Keratinocyte (primary cell): ENCODE measurements at regions not wholly inside any gene's neighbourhood (a gene's known extent, or its start where the extent isn't known, plus 50 kb on each side); places are given as distances from the start of the nearest gene placed in this dataset.

Experiments used
- DNase-seq: peaks from one replicate; pipeline ENCODE4 v3.0.0-alpha.2; 2011; ENCODE audit warnings: low read depth, missing footprints, low spot score
- FAIRE-seq: peaks from 2 replicates; lab custom pipeline; 2011; peaks lifted over from hg19 to GRCh38; lab: Jason Lieb, UNC
- H2AFZ ChIP-seq: 2 replicates; pipeline ENCODE4 v1.6.0; 2012; ENCODE audit warnings: low read length, control low read depth, inconsistent platforms; ENCODE audit not compliant: control insufficient read depth
- H3K27ac ChIP-seq: 2 replicates; pipeline ENCODE4 v1.5.1; 2011; ENCODE audit warnings: low read length; ENCODE audit not compliant: control insufficient read depth, insufficient read depth
- H3K27me3 ChIP-seq: 3 replicates; pipeline ENCODE4 v1.6.0; 2011; ENCODE audit warnings: low read length; ENCODE audit not compliant: control insufficient read depth, insufficient read depth; ENCODE audit errors: extremely low read depth
- H3K36me3 ChIP-seq, 2 experiments: 2 replicates in 1 of 2; 3 replicates in 1 of 2; pipeline ENCODE4 v1.5.1; 2011; ENCODE audit warnings: low read length in 2 of 2, mild to moderate bottlenecking in 1 of 2; ENCODE audit not compliant: control insufficient read depth in 2 of 2, insufficient read depth in 2 of 2; ENCODE audit errors: extremely low read depth in 1 of 2
- H3K4me1 ChIP-seq: 3 replicates; pipeline ENCODE4 v1.5.1; 2011; ENCODE audit warnings: low read length; ENCODE audit not compliant: control insufficient read depth, insufficient read depth; ENCODE audit errors: extremely low read depth
- H3K4me2 ChIP-seq: 3 replicates; pipeline ENCODE4 v1.6.0; 2011; ENCODE audit warnings: low read depth, low read length; ENCODE audit not compliant: control insufficient read depth, insufficient read depth; ENCODE audit errors: extremely low read depth
- H3K4me3 ChIP-seq, 3 experiments: fragments of 200-600 bp in 1 of 3; sonication (generic) in 1 of 3; 2 replicates in 2 of 3; 3 replicates in 1 of 3; pipeline ENCODE4 v1.5.1; 2011 to 2016; ENCODE audit warnings: low read length in 3 of 3, mild to moderate bottlenecking in 3 of 3, control low read depth in 2 of 3, inconsistent platforms in 1 of 3, low read depth in 1 of 3, mixed read lengths in 1 of 3, mixed run types in 1 of 3, moderate library complexity in 1 of 3; ENCODE audit not compliant: control insufficient read depth in 2 of 3, insufficient read depth in 2 of 3; ENCODE audit errors: extremely low read depth in 1 of 3
- H3K79me2 ChIP-seq: 2 replicates; pipeline ENCODE4 v1.6.0; 2012; ENCODE audit warnings: low read length; ENCODE audit not compliant: control insufficient read depth, insufficient read depth
- H3K9ac ChIP-seq: 3 replicates; pipeline ENCODE4 v1.6.0; 2011; ENCODE audit warnings: low read length; ENCODE audit not compliant: control insufficient read depth, insufficient read depth; ENCODE audit errors: extremely low read depth
- H3K9me1 ChIP-seq: 3 replicates; pipeline ENCODE4 v1.6.0; 2011; ENCODE audit warnings: low read length; ENCODE audit not compliant: control insufficient read depth, insufficient read depth; ENCODE audit errors: extremely low read depth
- H3K9me3 ChIP-seq: 2 replicates; pipeline ENCODE4 v1.5.1; 2012; ENCODE audit warnings: low read depth, low read length; ENCODE audit not compliant: control insufficient read depth
- H4K20me1 ChIP-seq: 3 replicates; pipeline ENCODE4 v1.6.0; 2011; ENCODE audit warnings: low read length; ENCODE audit not compliant: control insufficient read depth, insufficient read depth; ENCODE audit errors: extremely low read depth
- EZH2 ChIP-seq: IDR thresholded peaks from one replicate; pipeline ENCODE4 v1.6.1; 2012; ENCODE audit warnings: inconsistent platforms, mild to moderate bottlenecking, low read length, moderate library complexity
- dilution Hi-C: fragments of 300-500 bp; cut with MboI; formaldehyde crosslinking; loops from one replicate; pipeline ENCODE4 v1.7.0; 2020; ENCODE audit warnings: low sequenced_read_pairs; ENCODE audit not compliant: extremely low pct_ligation_motif_present
- TF ChIP-seq, protein P1 (sequence below), 3 experiments: IDR thresholded peaks in 1 of 3; conservative IDR thresholded peaks in 1 of 3; optimal IDR thresholded peaks in 1 of 3; 2 replicates in 2 of 3; 3 replicates in 1 of 3; pipeline versions ENCODE3 to v1.5.1; 2011; ENCODE audit warnings: low read length in 3 of 3, mild to moderate bottlenecking in 3 of 3, moderate library complexity in 2 of 3, control low read depth in 1 of 3, inconsistent platforms in 1 of 3; ENCODE audit not compliant: insufficient read depth in 2 of 3; ENCODE audit errors: extremely low read depth in 1 of 3

GRCh38 chr2:153373510-153374279, 104.9 kb downstream of the RPRM start:
- TF ChIP-seq, protein P1, sequence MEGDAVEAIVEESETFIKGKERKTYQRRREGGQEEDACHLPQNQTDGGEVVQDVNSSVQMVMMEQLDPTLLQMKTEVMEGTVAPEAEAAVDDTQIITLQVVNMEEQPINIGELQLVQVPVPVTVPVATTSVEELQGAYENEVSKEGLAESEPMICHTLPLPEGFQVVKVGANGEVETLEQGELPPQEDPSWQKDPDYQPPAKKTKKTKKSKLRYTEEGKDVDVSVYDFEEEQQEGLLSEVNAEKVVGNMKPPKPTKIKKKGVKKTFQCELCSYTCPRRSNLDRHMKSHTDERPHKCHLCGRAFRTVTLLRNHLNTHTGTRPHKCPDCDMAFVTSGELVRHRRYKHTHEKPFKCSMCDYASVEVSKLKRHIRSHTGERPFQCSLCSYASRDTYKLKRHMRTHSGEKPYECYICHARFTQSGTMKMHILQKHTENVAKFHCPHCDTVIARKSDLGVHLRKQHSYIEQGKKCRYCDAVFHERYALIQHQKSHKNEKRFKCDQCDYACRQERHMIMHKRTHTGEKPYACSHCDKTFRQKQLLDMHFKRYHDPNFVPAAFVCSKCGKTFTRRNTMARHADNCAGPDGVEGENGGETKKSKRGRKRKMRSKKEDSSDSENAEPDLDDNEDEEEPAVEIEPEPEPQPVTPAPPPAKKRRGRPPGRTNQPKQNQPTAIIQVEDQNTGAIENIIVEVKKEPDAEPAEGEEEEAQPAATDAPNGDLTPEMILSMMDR (optimal IDR thresholded peaks at IDR 0.05 in 1 of 3, IDR thresholded peaks at IDR 0.05 in 1 of 3, conservative IDR thresholded peaks at IDR 0.05 in 1 of 3; ENCODE audit: extremely low read depth in 1 of 3, insufficient read depth in 2 of 3, low read length in 3 of 3): no peak
- TF ChIP-seq EZH2: no peak
- dilution Hi-C loops: no loop called here
- no peak for DNase-seq
- Histone ChIP-seq H3K9ac (no peak overlapping the region), H3K4me2 (no peak overlapping the region), H3K27ac (no peak overlapping the region), H3K9me3 (no peaks in the 10 kb centered on the region), H4K20me1 (no peaks in the 10 kb centered on the region), H3K79me2 (no peaks in the 10 kb centered on the region), H3K4me3 (no peak overlapping the region), H3K4me1 (no peaks in the 10 kb centered on the region), H3K36me3 (no peaks in the 10 kb centered on the region), H3K27me3 (no peaks in the 10 kb centered on the region), H3K9me1 (no peaks in the 10 kb centered on the region), H2AFZ (no peak overlapping the region)
- FAIRE-seq: no peak

DNA sequence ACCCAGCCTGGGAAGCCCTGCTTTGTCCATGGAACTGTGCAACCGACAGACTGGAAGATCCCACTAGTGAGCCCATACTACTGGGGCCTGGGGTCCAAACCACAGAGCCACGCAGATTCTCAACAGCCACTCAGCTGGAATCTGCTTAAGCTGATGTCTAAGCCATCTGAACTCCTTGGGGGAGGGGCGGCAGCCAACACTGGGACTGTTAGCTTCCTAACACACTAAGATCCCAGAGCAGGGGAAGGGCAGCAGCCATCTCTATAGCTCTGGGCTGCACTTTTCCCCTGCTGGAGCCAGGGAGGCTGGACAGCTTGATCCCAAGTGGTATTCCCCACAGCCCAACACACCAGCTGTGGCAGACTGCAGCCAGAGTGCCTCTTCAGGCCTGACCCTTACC, 118.3 kb downstream of the RPRM start:
- dilution Hi-C loops: no loop called here

More for the DNA sequence above, 118.3 kb downstream of the RPRM start:
- Histone ChIP-seq H3K4me3 (no peak overlapping the region), H4K20me1 (no peaks in the 10 kb centered on the region), H3K9ac (no peak overlapping the region), H3K4me1 (no peaks in the 10 kb centered on the region), H3K9me1 (no peaks in the 10 kb centered on the region), H3K36me3 (no peaks in the 10 kb centered on the region), H3K9me3 (no peaks in the 10 kb centered on the region), H3K27me3 (no peaks in the 10 kb centered on the region), H3K4me2 (no peak overlapping the region), H2AFZ (no peak overlapping the region), H3K27ac (no peak overlapping the region), H3K79me2 (no peaks in the 10 kb centered on the region)
- DNase-seq: no peak
- FAIRE-seq: no peak
- TF ChIP-seq EZH2: no peak
- TF ChIP-seq, protein P1 (optimal IDR thresholded peaks at IDR 0.05 in 1 of 3, IDR thresholded peaks at IDR 0.05 in 1 of 3, conservative IDR thresholded peaks at IDR 0.05 in 1 of 3; ENCODE audit: extremely low read depth in 1 of 3, insufficient read depth in 2 of 3, low read length in 3 of 3): no peak
